Endometrial microvascular endothelial cells (primary cell): ENCODE measurements at regions not wholly inside any gene's neighbourhood (a gene's known extent, or its start where the extent isn't known, plus 50 kb on each side); places are given as distances from the start of the nearest gene placed in this dataset.
"Not testable (repeated sequence)": the region's sequence is repeated elsewhere in the genome, so short reads cannot be mapped to it uniquely, and the experiment has no call there.

Experiments
- in situ Hi-C: cut with HindIII; loops from 2 replicates; pipeline ENCODE4 v1.10.0; 2017; ENCODE audit warnings: low sequenced_read_pairs, low pct_unique_long_range_greater_than_20kb; ENCODE audit errors: inconsistent ontology term

DNA sequence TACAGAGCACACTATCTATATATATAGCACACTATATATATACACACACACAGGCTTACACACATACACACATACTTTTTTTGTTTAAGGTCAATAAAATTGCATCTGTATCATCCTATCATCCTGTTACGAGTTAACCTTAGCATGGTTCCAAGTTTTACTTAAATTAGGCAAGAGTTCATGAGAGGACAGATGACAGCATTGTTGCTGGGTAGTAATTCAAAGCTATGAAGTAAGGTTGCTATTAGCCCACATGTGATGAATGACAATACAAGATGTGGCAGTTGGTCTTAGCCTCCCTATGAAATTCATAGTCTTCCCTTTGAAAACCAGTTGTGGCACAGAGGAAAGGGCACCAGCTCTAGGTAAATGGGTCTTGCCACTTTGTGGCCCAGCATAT lies 438.1 kb downstream of the ACTL7B start:
- in situ Hi-C loops, result no loop called here

DNA sequence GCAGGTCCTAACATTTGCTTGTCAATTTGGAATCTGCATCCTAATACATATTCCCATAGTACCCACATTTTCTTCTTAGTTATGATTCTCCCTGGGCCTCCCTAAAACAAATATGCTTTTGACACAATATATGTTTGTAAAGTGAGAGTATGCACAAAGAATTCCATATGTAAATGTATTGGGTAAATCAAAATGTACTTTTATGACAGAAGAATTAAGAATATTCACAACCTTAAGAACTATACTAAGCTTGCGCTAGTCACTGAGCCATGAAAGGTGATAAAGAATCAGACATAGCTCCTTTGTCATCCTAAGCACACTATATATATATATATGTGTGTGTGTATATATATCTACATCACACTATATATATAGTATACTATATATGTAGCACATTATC lies 438.5 kb downstream of the ACTL7B start:
- in situ Hi-C loops, result no loop called here

DNA sequence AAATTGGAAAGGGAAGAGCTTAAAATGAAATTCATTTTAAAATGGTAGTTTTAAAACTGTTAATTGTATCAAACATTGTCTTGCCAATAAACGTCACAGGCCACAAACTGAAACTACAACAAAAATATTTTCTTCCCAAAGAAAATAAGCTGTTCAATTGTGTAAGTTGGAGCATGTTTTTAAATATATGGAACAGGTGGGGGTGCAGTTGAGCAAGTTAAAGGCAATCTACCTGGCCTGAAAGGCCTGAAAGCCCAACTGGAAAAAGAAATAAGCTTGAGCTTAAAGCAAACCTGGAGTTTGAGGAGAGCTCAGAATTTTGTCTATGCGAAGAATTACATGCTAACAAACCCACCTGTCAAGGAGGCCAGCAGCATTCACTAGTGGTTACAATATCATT lies 439.5 kb downstream of the ACTL7B start:
- in situ Hi-C loops, result no loop called here

DNA sequence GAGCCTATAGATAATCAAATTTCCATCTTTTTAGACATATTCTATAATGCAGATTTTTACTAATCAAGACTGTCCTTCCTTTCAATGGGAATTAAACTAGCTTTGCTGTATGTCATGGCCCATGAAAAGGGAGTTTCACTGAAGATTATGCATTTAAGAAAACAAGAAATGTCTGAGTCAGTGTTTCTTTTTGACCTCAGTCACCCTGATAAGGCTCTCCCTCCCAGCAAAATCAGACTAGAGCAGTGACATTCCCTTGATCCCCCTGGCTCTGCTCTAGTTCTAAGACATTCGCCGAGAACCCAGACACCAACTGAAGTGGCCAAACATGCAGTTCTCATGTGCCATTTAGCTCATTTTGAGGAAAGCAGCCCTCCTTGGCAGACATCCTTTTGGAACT lies 442.0 kb downstream of the ACTL7B start:
- in situ Hi-C loops, result no loop called here

DNA sequence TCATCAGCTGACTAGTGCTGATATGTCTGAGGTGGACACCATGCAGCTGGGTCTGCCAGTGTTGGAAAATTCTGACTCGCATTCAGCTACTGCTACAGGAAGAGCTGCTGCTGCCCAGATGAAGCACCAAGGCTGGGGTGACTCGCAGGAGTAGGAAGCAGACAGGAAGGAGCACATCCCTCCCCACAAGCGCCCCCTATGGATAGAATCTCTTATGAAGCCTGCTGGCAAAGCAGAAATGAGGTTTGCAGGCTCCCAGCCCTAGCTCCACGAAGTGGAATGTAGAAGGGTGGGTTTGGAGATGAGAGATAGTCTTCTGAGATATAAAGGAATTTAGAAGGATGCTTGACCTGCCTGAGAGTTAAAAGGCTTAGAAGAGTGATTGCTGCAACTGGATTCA lies 443.0 kb downstream of the ACTL7B start:
- in situ Hi-C loops, result no loop called here

DNA sequence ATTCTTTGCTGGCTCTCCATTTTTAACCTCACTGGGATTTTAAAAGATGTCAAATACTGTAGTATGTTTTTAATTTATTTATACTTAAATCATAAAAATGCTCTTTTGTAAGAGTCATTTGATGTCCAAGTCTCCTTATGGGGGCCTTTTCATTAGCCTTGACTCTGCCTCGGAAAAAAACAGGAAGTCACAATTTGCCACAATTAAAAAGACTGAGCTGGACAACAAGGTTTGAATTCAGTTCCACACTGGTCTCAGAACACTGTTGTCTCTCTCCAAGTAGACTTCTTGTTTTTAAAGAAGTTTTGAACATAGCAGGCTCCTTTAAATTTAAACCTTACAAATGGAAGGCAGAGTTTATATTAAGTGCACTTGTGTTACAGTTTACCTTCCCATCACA lies 444.2 kb downstream of the ACTL7B start:
- in situ Hi-C loops, result no loop called here

DNA sequence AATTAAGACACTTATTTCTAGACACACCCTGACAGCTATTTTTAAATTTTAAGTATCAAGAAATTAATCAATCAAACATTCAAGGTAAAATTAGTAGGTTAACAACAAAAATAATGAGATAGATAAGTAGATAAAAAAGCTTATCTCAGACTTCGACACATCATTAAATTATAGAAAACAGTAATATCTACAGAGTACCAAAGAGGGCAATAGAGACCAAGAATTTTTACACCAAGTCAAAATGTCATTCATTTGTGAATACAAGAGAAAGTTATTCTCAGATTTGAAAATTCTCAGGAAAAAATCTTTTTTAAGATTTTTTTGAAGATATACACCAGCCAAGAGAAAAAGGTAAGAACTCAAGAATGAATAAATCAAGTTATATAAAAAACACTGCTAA lies 445.6 kb downstream of the ACTL7B start:
- in situ Hi-C loops, result no loop called here

DNA sequence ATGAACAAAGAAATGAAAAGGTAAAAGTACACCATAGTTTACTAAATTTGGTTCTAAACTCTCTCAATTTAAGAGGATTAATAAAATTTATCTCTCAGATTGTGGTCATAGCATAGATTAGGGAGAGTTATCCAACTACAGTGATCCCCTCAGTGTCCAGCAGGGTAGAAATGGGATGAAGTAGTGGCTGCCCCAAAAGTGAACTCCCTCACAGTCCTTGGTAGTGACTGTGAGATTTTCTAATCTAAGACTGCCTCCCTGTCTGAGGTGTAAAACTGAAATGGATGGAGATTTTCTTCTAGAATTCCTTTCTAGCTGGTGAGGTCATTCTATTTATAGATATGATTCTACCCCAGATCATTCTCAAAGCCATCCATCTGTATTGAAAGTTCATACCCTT lies 455.5 kb downstream of the ACTL7B start:
- in situ Hi-C loops, result no loop called here

DNA sequence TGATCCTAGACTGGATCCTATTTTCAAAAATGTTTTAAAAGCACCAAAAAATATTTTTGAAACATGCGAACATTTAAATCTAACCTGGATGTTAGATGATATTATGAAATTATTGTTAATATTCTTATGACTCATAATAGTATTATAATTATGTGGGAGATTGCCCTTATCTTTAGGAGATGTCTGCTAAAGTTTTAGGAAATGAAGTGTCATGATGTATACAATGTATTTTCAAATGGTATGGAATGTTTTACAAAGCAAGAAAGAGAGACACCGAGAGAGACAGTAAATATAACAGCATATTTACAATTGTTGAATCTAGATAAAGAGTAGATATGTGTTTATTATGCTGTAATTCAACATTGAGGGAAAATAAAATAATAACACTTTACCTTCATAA lies 455.9 kb downstream of the ACTL7B start:
- in situ Hi-C loops, result no loop called here

DNA sequence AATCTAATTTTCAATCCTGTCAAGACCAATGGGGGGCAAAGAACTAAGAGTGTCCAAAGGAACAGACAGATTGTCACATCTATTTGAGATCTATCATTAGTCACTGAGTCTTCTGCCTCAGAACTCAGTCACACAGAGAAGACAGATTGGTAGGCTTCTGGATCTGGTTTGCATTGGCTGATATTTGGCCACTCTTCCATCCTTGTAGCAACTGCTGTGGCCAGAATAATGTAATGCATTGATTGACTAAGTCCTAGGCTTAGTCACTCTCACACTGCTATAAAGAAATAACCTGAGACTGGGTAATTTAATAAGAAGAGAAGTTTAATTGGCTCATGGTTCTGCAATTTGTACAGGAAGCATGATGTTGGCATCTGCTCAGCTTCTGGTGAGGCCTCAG lies 458.5 kb downstream of the ACTL7B start:
- in situ Hi-C loops, result no loop called here

DNA sequence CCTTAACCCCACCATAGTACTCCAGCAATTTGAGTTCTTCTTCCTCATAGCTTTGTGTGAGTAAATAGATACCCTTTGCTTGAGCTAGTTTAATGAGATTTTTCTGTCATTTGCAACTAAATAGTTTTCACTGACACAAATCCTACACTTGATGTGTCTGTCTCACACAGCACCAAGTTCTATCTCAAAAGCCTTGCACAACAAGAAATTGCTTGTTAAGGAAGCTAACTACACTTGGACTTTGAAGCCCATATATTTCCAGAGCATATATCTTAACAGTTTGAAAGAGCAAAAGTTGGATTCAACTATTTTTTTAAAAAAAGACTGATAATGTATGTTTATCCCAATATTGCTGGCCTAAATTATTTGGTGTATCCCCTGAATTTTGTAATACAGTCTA lies 459.2 kb downstream of the ACTL7B start:
- in situ Hi-C loops, result no loop called here

DNA sequence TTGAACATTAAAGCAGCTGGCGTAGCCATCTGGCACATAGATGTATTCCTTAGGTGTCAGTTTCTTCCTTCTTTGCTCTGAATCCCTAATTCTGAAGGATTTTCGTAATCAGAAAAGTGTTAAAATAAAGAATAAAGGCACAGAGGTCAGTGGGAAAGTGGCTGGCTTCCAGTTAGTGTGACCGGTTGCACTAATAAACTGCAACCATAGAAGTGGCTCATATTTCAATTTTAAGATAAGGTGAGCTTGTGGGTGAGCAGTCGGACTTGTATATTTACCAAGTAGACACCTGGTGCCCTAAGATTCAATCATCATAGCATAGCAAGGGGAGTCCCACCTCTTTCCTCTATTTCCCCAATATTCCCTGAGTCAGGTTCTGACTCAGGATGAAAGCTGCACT lies 459.6 kb downstream of the ACTL7B start:
- in situ Hi-C loops, result no loop called here

DNA sequence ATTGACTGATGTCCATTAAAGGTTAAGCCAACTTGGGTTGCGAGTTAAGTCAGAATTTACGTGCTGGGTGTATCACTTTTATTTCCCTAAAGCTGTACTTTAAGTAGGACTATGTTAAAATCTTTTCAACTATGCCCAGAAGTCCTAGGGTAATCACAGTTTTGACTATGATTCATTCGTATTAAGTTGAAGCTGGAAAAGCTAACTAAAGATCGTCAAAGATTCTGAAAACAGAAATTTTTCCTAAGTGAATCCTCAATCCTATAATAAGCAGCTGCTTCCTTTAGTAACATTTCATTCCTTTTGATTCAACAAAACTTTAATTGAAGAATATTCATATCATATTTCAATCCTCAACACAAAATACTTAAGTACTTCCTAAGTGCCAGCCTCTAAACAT lies 460.4 kb downstream of the ACTL7B start:
- in situ Hi-C loops, result no loop called here

DNA sequence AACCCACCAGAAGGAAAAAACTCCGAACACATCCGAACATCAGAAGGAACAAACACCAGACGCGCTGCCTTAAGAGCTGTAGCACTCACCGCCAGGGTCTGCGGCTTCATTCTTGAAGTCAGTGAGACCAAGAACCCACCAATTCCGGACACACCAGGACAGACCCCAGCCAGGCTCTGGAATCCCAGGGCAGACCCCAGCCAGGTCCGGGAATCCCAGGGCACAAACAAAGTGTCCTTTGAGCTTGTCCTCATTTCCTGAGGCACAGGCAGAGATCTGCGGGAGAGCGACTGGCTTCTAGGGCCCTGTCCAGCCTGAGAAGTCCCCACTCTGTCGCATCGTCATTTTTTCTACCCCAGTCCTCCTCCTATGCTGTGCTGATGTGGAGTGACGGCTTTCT lies 461.1 kb downstream of the ACTL7B start:
- in situ Hi-C loops, result no loop called here

DNA sequence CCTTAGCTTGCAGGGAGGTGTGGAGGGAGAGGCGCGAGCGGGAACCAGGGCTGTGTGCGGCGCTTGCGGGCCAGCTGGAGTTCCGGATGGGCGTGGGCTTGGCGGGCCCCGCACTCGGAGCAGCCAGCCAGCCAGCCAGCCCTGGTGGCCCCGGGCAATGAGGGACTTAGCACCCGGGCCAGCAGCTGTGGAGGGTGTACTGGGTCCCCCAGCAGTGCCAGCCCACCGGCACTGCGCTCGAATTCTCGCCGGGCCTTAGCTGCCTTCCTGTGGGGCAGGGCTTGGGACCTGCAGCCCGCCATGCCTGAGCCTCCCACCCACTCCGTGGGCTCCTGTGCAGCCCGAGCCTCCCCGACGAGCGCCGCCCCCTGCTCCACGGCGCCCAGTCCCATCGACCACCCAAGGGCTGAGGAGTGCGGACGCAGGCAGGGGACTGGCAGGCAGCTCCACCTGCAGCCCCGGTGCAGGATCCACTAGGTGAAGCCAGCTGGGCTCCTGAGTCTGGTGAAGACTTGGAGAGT lies 462.2 kb downstream of the ACTL7B start:
- in situ Hi-C loops, result not testable (repeated sequence)

DNA sequence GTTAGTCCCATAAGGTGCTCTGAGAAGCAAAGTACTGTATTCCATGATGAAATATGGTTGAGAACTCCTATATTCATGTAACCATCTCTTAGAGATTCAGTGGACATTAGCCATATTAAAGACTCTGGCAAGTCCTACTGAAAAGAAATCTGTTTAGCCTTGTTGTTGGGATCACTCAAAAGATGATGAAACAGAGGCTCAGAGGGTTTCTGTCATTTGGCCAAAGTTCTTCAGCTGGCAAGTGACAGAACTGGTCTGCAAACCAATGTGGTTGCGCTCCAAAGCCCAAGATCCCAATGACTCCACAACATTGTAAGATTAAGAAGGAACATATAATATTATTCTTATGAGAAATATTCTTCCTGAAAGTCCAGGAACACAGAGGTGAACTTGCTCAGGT lies 462.9 kb downstream of the ACTL7B start:
- in situ Hi-C loops, result no loop called here

DNA sequence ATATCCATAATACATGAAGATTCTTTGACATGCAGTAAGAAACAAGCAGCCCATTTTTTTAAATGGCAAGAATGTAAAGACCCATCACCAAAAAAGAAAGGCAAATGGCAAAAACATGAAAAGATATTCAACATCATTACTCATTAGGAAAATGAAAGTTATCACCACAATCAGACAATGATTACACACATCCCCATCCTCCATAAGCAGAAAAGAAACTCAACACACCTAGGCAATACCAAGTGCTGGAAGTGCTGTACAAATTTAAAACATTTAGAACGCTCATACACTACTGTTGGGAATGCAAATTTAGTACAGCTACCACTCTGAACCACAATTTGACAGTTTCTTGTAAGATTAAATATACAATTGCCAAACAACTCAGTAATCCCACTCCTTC lies 466.7 kb downstream of the ACTL7B start:
- in situ Hi-C loops, result no loop called here

DNA sequence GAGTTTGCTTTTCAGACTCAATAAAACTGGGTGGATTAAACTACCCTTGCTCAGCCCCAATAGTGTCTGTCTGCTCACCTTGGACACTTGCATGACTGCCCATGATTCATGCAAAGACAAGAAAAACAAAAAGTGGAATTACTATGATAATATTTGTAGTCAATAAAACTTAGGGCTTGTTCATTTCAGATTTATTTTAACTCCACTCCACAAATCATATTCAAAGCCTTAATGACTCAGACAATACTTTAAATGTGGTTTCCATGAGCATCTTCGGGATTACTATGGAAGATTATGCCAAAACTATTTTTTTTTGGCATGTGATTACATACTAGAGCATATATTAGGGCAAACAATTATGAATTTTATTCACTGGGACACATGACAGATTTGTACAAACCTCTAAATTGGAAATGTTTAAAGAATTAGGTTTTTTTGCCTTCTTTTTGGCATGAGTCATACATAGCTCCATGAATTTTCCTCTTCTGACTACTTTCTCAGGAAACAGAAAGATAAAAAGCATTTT lies 468.9 kb downstream of the ACTL7B start:
- in situ Hi-C loops, result no loop called here

DNA sequence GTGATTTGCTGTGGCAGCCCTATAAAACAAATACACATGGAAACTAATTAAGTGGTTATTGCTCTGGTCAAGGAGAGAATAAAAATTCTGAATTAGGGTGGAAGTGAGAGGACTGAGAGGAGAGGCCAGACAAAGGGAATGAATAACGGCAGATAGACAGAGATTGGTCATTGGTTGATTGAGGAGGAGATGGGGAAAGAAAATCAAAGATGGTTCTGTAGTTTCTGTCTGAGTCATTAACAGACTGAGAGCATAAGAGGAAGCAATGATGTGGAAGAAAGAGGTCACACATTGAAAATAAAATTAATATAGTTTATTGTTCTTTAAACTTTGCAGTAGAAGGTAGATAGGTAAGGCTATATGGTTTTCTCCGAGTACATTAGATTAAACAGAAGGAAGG lies 469.8 kb downstream of the ACTL7B start:
- in situ Hi-C loops, result no loop called here

DNA sequence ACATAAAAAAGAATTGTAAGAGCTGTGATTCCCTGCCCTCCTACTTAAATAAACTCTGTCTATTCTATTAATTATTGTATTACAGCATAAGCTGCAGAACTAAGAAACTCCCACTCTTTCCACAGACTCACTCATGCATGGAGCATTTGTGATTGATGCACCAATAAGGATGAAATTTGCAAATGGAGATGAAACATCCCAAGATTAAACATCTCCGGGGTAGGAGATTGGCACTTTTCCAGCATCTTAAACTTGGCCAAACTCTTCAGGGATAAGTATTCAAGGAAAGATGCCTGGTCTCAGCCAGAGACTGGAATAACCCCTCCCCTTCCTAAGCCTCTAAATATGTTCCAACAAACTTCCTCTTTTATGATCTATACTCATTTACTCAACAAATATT lies 472.0 kb downstream of the ACTL7B start:
- in situ Hi-C loops, result no loop called here

DNA sequence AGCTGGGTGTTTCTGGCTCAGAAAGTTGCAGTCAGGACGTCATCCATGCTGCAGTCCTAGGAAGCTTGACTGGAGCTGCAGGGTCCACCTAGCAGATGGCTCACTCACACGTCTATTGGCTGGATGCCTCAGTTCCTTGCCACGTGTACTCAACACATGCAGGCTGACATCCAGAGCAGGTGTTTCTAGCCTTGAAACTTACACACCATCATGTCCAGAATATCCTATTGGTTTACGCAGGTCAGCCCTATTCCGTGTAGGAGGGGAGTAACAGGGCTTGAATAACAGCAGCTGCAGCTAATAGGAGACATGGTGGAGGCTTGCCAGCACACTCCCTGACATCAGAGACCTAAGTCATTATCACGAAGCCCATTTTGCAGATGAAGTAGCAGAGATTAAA lies 473.5 kb downstream of the ACTL7B start:
- in situ Hi-C loops, result no loop called here

DNA sequence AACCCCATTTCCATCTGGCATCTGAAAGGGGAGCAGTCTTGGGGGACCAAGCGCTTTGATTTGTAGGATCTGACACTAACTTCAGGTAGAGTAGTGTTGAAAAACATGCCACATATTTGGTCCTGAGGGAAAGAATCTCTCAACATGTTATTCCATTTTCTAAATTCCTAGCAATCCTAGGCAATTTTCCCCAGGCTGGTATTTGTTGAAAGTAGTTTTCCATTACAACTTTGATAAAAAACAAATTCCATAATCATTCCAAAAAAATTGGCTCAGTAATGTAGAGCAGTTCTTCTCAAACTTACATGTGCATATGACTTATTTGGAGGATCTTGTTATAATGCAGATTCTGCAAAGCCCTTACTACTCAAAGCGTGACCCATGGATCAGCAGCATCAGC lies 477.9 kb downstream of the ACTL7B start:
- in situ Hi-C loops, result no loop called here
